HG03558 (cell line): ENCODE measurements at regions not wholly inside any gene's neighbourhood (a gene's known extent, or its start where the extent isn't known, plus 50 kb on each side); places are given as distances from the start of the nearest gene placed in this dataset.

Experiments
- ATAC-seq: cut with Tn5 transposase; IDR thresholded peaks from one replicate; pipeline ENCODE4 v1.9.1; 2021; ENCODE audit warnings: moderate number of reproducible peaks; ENCODE audit not compliant: unreplicated experiment; ENCODE audit errors: extremely low read depth

- ATAC-seq = no peak
Observed at GRCh38 chr1:58155418-58156123, 391.0 kb downstream of the OMA1 start.

DNA sequence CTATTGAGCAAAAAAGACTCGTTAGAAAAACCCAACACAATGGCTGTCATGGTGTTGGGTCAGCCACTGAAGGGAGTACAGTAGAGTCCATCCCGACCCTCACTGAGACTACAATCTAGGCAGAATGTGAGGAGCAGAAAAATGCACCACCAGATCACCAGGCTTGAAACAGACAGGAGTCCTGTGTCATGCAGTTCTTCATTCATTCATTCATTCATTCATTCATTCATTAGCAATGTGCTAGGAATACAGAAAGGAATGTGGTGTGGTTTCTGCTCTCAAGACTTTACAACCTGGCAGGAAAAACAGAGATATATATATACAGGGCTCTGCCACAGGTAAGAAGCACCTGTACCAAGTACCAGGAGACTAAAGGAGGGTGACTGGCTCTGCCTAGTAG, 392.3 kb downstream of the OMA1 start:
- ATAC-seq = no peak

GRCh38 chr1:58152697-58153096, 393.8 kb downstream of the OMA1 start:
- ATAC-seq = no peak

DNA sequence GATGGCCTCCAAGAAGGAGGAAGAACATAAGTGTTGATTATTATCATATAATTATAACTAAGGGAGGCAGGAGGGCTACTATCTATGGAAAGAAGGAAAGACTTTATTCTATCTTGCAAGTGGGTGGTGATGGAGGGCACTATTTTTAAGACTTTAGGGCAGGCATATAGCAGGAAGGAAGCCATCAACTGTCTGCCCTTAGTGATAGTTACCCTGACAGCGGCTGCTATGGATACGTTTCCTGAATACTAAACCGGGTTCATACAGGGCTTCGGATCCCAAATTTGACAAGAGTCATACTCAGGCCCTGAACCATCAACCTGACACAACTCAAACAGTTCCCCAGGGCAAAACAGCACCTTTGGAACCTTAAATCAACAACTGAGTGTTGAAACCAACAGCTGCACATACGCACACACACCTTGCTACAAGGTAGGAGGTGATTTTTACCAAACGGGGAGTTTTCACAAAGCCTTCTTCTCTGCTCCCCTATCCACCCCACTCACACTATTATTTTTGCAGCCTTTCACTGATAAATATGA, 397.2 kb downstream of the OMA1 start:
- ATAC-seq = no peak

GRCh38 chr1:58144698-58145270, 401.7 kb downstream of the OMA1 start:
- ATAC-seq = no peak

- ATAC-seq = no peak
Observed at GRCh38 chr1:58143972-58144697, 402.4 kb downstream of the OMA1 start.

- no peak for ATAC-seq
Observed at GRCh38 chr1:58136387-58136786, 410.1 kb downstream of the OMA1 start.

GRCh38 chr1:58135821-58136321, 410.7 kb downstream of the OMA1 start:
- no peak for ATAC-seq

DNA sequence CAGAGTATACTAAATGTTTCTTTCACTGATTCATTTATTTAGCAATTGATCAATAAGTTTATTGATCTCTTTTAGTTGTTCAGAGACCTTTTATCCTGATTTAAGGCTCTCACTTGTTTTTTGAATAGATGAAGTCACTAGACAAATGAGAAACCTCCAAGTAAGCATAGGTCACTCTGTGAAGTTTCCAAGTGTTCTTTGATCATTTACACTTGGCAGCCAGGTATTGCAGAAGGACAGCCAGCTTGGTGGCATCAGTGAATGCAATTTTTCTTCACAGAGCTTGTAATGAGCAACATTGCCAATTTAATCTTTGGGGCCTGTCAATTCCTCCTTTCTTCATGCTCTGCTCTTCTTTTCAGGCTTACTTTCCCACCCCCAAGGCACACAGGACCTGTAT, 413.0 kb downstream of the OMA1 start:
- ATAC-seq = no peak

- no peak for ATAC-seq
Observed at GRCh38 chr1:58123051-58123450, 423.5 kb downstream of the OMA1 start.

DNA sequence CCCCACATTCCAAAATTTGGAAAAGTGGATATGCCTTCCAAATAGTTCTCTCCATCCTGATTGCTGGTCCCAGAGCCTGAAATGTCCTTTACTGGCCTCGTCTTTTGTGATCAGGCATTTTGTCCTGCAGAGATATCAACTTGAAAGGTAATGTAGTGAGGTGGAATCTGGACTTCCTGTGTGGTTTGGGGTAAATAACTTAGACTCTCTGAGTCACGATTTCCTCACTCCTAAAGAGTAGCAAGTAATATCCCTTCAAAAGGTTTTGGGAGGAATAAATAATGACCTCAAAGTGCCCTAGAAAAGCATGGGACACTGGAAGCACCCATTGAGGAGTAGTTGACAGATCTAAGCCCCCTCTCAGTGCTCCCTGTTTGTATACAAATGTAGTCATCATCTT, 426.6 kb downstream of the OMA1 start:
- no peak for ATAC-seq

GRCh38 chr1:58116284-58116683, 430.2 kb downstream of the OMA1 start:
- no peak for ATAC-seq

DNA sequence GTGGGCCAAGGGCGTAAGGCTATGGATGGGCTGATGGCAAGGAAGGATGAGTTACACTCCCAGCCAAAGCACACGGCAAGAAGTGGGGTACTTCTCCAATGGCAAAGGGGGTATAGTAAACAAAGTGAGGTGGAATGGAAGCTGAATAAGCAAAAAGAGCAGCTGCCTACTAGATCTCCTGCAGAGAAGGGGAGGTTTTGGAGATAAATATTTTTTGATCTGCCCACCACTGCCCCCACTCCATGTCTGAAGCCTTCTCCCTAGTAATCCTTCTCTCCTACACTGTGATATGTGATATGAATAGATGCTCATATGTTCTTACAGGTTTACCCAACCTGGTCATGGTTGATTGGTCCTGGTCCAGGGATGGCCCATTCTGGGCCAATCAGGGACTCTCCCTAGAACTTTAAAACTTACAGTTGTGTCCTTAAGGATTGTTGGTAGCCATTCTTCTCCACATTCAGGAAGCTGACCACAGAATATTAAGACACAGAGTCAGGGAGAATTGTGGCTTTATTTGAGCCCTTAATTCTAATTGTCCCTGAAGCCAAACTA, 436.8 kb downstream of the OMA1 start:
- ATAC-seq = no peak

- no peak for ATAC-seq
Observed at GRCh38 chr1:58108783-58109182, 437.7 kb downstream of the OMA1 start.

DNA sequence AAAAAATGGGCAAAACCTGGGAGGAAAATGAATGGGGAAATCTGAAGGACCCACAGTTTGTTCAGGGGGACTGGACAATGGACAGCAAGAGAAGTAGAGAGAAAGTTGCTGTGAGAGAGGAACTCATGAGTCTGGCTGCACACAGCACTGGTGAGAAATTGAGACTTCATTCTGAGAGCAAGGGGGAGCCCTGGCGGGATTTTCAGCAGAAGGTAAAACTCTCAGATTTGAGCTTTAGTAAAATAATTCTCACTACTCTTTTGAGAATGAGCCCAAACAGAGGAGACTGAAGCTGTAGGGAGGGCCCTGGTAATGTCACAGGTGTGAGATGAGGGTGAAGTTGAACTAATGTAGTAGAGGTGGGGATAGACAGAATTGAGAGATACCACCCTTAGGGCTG, 438.6 kb downstream of the OMA1 start:
- no peak for ATAC-seq

- no peak for ATAC-seq
Observed at GRCh38 chr1:58104960-58105359, 441.6 kb downstream of the OMA1 start.

- ATAC-seq = no peak
Observed at GRCh38 chr1:58096714-58097113, 449.8 kb downstream of the OMA1 start.

DNA sequence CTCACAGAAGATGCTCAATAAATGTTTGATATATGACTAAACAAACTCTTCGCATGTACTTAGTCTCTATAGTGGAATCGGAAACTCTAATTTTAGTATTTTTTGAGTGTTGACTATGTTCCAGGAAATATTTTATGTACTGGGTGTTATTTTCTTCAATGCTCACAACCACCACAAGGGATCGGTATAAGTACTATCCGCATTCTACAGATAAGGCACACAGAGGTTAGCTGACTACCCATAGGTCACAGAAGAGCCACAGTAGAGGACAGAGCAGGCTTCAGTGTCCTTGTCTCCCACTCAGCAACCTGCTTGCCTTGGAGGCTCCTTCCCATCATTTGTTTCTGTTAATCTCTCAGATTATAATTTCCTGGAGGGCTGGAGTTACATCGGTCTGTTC, 451.3 kb downstream of the OMA1 start:
- ATAC-seq = no peak

DNA sequence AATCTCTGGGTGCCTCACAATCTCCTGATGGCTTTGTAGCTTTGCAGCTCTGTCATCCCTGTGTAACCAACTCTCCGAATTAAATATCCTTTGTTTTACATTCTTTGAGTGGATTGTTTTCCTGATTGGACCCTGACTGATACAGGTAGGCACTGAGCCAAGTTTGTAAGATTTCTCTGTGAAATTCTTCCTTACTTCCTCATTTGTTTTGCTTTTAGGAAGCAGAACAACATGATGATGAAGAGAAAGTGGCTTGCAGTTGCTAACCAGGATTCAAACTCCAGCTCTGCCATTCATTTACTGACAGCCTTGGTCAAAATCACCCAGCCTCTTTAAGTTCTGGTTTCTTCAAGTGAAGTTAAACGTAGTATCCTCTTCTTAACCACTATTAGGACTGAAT, 452.3 kb downstream of the OMA1 start:
- ATAC-seq = no peak

DNA sequence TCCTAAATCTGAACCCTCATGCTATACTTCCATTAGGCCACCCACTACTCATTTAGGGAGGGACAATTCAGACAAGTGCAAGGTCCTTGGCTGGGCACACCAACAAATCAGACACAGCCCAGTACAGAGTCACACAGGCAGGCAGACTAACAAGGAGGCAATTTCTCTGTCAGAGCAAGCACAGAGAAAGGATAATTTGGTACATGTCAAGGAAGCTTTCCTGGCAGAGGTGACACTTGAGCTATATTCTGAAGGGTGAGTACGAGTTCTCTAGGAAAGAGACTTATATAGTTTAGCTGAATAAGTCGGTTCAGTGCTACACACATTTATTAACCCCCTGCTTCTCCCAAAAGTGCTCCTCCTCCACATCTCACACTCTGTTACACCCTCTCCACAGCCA, 455.9 kb downstream of the OMA1 start:
- no peak for ATAC-seq
